ENCODE measurements at regions not wholly inside any gene's neighbourhood (a gene's known extent, or its start where the extent isn't known, plus 50 kb on each side); places are given as distances from the start of the nearest gene placed in this dataset.
"Not testable (repeated sequence)": the region's sequence is repeated elsewhere in the genome, so short reads cannot be mapped to it uniquely, and the experiment has no call there.

GRCh38 chr9:22228542-22228941 is 218.1 kb upstream of the DMRTA1 start:
- H3K4me3 Mint-ChIP-seq (ENCODE audit: unreplicated experiment): no peak overlapping the region
- H4K20me1 ChIP-seq (ENCODE audit: insufficient read depth, low read length): no peaks in the 10 kb centered on the region
- no peak overlapping the region for H3K4me3 ChIP-seq (ENCODE audit: insufficient read depth, low read depth, low read length)
- H3K27me3 Mint-ChIP-seq (ENCODE audit: low read depth, unreplicated experiment): no peaks in the 10 kb centered on the region
- no peaks in the 10 kb centered on the region for H3K79me2 ChIP-seq (ENCODE audit: insufficient read depth, low read length)
- H3K4me2 ChIP-seq (ENCODE audit: low read length): no peak overlapping the region
- H3K9me3 Mint-ChIP-seq (ENCODE audit: unreplicated experiment): peaks cover 59% of the 10 kb centered on the region
- no peaks in the 10 kb centered on the region for H3K4me1 Mint-ChIP-seq (ENCODE audit: low read depth, unreplicated experiment)
- TF ChIP-seq CTCF (IDR thresholded peaks at IDR 0.05; ENCODE audit: insufficient read depth, low read depth, low read length): peak; percentile 27
- TF ChIP-seq EZH2 (IDR thresholded peaks at IDR 0.05; ENCODE audit: insufficient read depth, low read length): no peak
- no peaks in the 10 kb centered on the region for H3K36me3 ChIP-seq (ENCODE audit: insufficient read depth, low read length)
- H3K36me3 Mint-ChIP-seq (ENCODE audit: low read depth, unreplicated experiment): peaks cover 33% of the 10 kb centered on the region
- H3K9ac ChIP-seq (ENCODE audit: low read length): no peak overlapping the region
- no peak overlapping the region for H3K27ac ChIP-seq (ENCODE audit: low read depth, low read length)
- peaks cover 9% of the 10 kb centered on the region for H3K9me3 ChIP-seq (ENCODE audit: insufficient read depth, low read depth, low read length)
- no peaks in the 10 kb centered on the region for H3K27me3 ChIP-seq (ENCODE audit: insufficient read depth, low read length)
- no peaks in the 10 kb centered on the region for H3K4me1 ChIP-seq (ENCODE audit: insufficient read depth, low read length)
- FAIRE-seq (no peak), DNase-seq (ENCODE audit: low read depth) (no peak)
- no peak overlapping the region for H2AFZ ChIP-seq (ENCODE audit: low read depth, low read length)
- no peak overlapping the region for H3K27ac Mint-ChIP-seq (ENCODE audit: unreplicated experiment)

- no peak for TF ChIP-seq CTCF (IDR thresholded peaks at IDR 0.05; ENCODE audit: insufficient read depth, low read depth, low read length)
- no peak for TF ChIP-seq EZH2 (IDR thresholded peaks at IDR 0.05; ENCODE audit: insufficient read depth, low read length)
- H3K27ac Mint-ChIP-seq (ENCODE audit: unreplicated experiment): no peak overlapping the region
- Histone ChIP-seq H3K4me2 (ENCODE audit: low read length) (no peak overlapping the region), H3K4me1 (ENCODE audit: insufficient read depth, low read length) (no peaks in the 10 kb centered on the region), H3K9me3 (ENCODE audit: insufficient read depth, low read depth, low read length) (peaks cover 9% of the 10 kb centered on the region), H3K27me3 (ENCODE audit: insufficient read depth, low read length) (no peaks in the 10 kb centered on the region), H3K36me3 (ENCODE audit: insufficient read depth, low read length) (no peaks in the 10 kb centered on the region), H3K27ac (ENCODE audit: low read depth, low read length) (no peak overlapping the region), H4K20me1 (ENCODE audit: insufficient read depth, low read length) (no peaks in the 10 kb centered on the region), H3K79me2 (ENCODE audit: insufficient read depth, low read length) (no peaks in the 10 kb centered on the region), H3K9ac (ENCODE audit: low read length) (no peak overlapping the region), H2AFZ (ENCODE audit: low read depth, low read length) (no peak overlapping the region), H3K4me3 (ENCODE audit: insufficient read depth, low read depth, low read length) (no peak overlapping the region)
- no peaks in the 10 kb centered on the region for H3K4me1 Mint-ChIP-seq (ENCODE audit: low read depth, unreplicated experiment)
- no peak overlapping the region for H3K4me3 Mint-ChIP-seq (ENCODE audit: unreplicated experiment)
- FAIRE-seq: no peak
- no peak for DNase-seq (ENCODE audit: low read depth)
- H3K27me3 Mint-ChIP-seq (ENCODE audit: low read depth, unreplicated experiment): no peaks in the 10 kb centered on the region
- H3K36me3 Mint-ChIP-seq (ENCODE audit: low read depth, unreplicated experiment): peaks cover 31% of the 10 kb centered on the region
- peaks cover 58% of the 10 kb centered on the region for H3K9me3 Mint-ChIP-seq (ENCODE audit: unreplicated experiment)
Measured at GRCh38 chr9:22229069-22229468, 217.6 kb upstream of the DMRTA1 start.

GRCh38 chr9:22231309-22231708 is 215.3 kb upstream of the DMRTA1 start:
- H3K4me2 ChIP-seq (ENCODE audit: low read length); H3K9me3 ChIP-seq (ENCODE audit: insufficient read depth, low read depth, low read length); H4K20me1 ChIP-seq (ENCODE audit: insufficient read depth, low read length); H2AFZ ChIP-seq (ENCODE audit: low read depth, low read length); H3K9ac ChIP-seq (ENCODE audit: low read length); FAIRE-seq; H3K36me3 ChIP-seq (ENCODE audit: insufficient read depth, low read length); H3K4me3 ChIP-seq (ENCODE audit: insufficient read depth, low read depth, low read length); H3K27ac ChIP-seq (ENCODE audit: low read depth, low read length); DNase-seq (ENCODE audit: low read depth); H3K4me1 ChIP-seq (ENCODE audit: insufficient read depth, low read length); H3K79me2 ChIP-seq (ENCODE audit: insufficient read depth, low read length); H3K27ac Mint-ChIP-seq (ENCODE audit: unreplicated experiment); H3K4me1 Mint-ChIP-seq (ENCODE audit: low read depth, unreplicated experiment); H3K27me3 Mint-ChIP-seq (ENCODE audit: low read depth, unreplicated experiment); H3K4me3 Mint-ChIP-seq (ENCODE audit: unreplicated experiment); H3K27me3 ChIP-seq (ENCODE audit: insufficient read depth, low read length): not testable (repeated sequence)
- H3K9me3 Mint-ChIP-seq (ENCODE audit: unreplicated experiment): peaks cover 49% of the 10 kb centered on the region
- H3K36me3 Mint-ChIP-seq (ENCODE audit: low read depth, unreplicated experiment): peaks cover 31% of the 10 kb centered on the region

Measured in astrocyte (in vitro differentiated cells and primary cell).